PC-9 (cell line): ENCODE measurements at regions not wholly inside any gene's neighbourhood (a gene's known extent, or its start where the extent isn't known, plus 50 kb on each side); places are given as distances from the start of the nearest gene placed in this dataset.
A peak's percentile ranks its signal among the peaks of the same experiment; 100 is the strongest.

ENCODE experiments used
- BruUV-seq: library from RNA; stranded (reverse); fragments of 400-500 nt; replicated peaks from 2 replicates; lab custom pipeline; 2021; lab: Mats Ljungman, UMichigan
- CTCF ChIA-PET: fragments of 300-600 bp; sonication (Branson Sonifier 250); formaldehyde crosslinking; loops from one replicate; lab custom pipeline; 2022; ENCODE audit warnings: antibody characterized with exemption; lab: Charles Lee
- POLR2A ChIA-PET: fragments of 300-600 bp; sonication (Branson Sonifier 250); formaldehyde crosslinking; loops from one replicate; lab custom pipeline; 2022; ENCODE audit warnings: antibody characterized with exemption; ENCODE audit not compliant: unreplicated experiment; lab: Charles Lee
- DNase-seq, 2 experiments: peaks; one replicate each; pipeline versions ENCODE4 v3.0.0 to v3.0.0-alpha.2; 2015 to 2022; ENCODE audit warnings: mixed read lengths in 1 of 2
- H2AFZ ChIP-seq: fragments of 200-600 bp; sonication (generic); 2 replicates; pipeline ENCODE4 v1.8.1; 2017; ENCODE audit warnings: antibody characterized with exemption
- H3F3A ChIP-seq: fragments of 200-600 bp; sonication (generic); 2 replicates; pipeline ENCODE4 v1.8.1; 2017; ENCODE audit warnings: antibody characterized with exemption, mild to moderate bottlenecking, low read depth; ENCODE audit not compliant: insufficient read depth
- H3K27ac ChIP-seq: fragments of 200-600 bp; sonication (generic); 2 replicates; pipeline ENCODE4 v1.6.1; 2016; ENCODE audit warnings: mixed run types
- H3K27me3 ChIP-seq: fragments of 200-600 bp; sonication (generic); 2 replicates; pipeline ENCODE4 v1.6.1; 2016; ENCODE audit warnings: low read depth, mixed run types; ENCODE audit not compliant: insufficient read depth
- H3K36me3 ChIP-seq: fragments of 200-600 bp; sonication (generic); 2 replicates; pipeline ENCODE4 v1.6.1; 2016; ENCODE audit warnings: low read depth, mixed run types
- H3K4me1 ChIP-seq: fragments of 200-600 bp; sonication (generic); replicated peaks from 2 replicates; pipeline ENCODE4 v1.6.1; 2016; ENCODE audit warnings: mixed run types; ENCODE audit not compliant: insufficient read depth
- H3K4me2 ChIP-seq: fragments of 200-600 bp; sonication (generic); 2 replicates; pipeline ENCODE4 v1.6.1; 2017; ENCODE audit warnings: mixed run types
- H3K4me3 ChIP-seq: fragments of 200-600 bp; sonication (generic); 2 replicates; pipeline ENCODE4 v1.6.1; 2016; ENCODE audit warnings: mixed run types
- H3K79me2 ChIP-seq: fragments of 200-600 bp; sonication (generic); 2 replicates; pipeline ENCODE4 v1.6.1; 2017; ENCODE audit warnings: low read depth, mixed run types
- H3K9me2 ChIP-seq: fragments of 200-600 bp; sonication (generic); 2 replicates; pipeline ENCODE4 v1.8.1; 2017; ENCODE audit warnings: mild to moderate bottlenecking; ENCODE audit not compliant: insufficient read depth
- H3K9me3 ChIP-seq: fragments of 200-600 bp; sonication (generic); 2 replicates; pipeline ENCODE4 v1.8.1; 2016; ENCODE audit warnings: low read depth; ENCODE audit not compliant: insufficient read depth
- H4K20me1 ChIP-seq: fragments of 200-600 bp; sonication (generic); 2 replicates; pipeline ENCODE4 v1.8.1; 2017; ENCODE audit not compliant: insufficient read depth
- EZH2 ChIP-seq: fragments of 200-600 bp; sonication (generic); IDR thresholded peaks from 2 replicates; pipeline ENCODE4 v1.8.0; 2017; ENCODE audit warnings: antibody characterized with exemption, low read depth
- intact Hi-C: fragments of 100-400 bp; cut with micrococcal nuclease; formaldehyde crosslinking; loops from one replicate; pipeline ENCODE4 v1.10.0; 2022; ENCODE audit not compliant: unreplicated experiment
- TF ChIP-seq, protein P1 (sequence below): fragments of 200-600 bp; sonication (generic); conservative IDR thresholded peaks from 2 replicates; pipeline ENCODE4 v1.6.1; 2017; ENCODE audit warnings: mixed run types, antibody characterized with exemption, mild to moderate bottlenecking, moderate library complexity

DNA sequence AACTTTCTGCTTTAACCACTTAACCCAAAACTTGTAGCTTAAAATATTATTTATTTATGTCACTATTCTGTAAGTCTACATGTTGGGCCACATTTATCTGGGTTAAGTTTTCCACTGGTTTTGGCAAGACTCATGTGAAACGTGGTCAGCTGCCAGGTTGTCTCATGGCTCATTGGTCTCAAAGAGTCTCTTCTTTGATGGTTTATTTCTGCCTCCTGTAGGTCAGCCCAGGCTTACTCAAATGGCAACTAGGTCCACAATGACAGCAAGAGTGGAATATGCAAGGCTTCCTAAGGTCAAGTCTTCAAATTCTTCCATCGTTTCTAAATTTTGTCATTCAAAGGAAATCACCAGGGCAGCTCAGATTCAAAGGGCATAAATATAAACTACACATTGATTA, 828.7 kb downstream of the PCDH7 start:
- Histone ChIP-seq H3K4me1 (no peaks in the 10 kb centered on the region), H3K79me2 (no peaks in the 10 kb centered on the region), H3F3A (no peaks in the 10 kb centered on the region), H2AFZ (peak overlapping the region; percentile 31; the same call in 1 of the 2 replicates), H3K4me3 (no peak overlapping the region), H3K9me3 (no peaks in the 10 kb centered on the region), H3K27ac (no peak overlapping the region), H3K9me2 (no peaks in the 10 kb centered on the region), H3K4me2 (no peak overlapping the region), H3K36me3 (no peaks in the 10 kb centered on the region), H4K20me1 (no peaks in the 10 kb centered on the region), H3K27me3 (no peaks in the 10 kb centered on the region)
- no peak for DNase-seq
- BruUV-seq: no TSS peak
- TF ChIP-seq, protein P1, sequence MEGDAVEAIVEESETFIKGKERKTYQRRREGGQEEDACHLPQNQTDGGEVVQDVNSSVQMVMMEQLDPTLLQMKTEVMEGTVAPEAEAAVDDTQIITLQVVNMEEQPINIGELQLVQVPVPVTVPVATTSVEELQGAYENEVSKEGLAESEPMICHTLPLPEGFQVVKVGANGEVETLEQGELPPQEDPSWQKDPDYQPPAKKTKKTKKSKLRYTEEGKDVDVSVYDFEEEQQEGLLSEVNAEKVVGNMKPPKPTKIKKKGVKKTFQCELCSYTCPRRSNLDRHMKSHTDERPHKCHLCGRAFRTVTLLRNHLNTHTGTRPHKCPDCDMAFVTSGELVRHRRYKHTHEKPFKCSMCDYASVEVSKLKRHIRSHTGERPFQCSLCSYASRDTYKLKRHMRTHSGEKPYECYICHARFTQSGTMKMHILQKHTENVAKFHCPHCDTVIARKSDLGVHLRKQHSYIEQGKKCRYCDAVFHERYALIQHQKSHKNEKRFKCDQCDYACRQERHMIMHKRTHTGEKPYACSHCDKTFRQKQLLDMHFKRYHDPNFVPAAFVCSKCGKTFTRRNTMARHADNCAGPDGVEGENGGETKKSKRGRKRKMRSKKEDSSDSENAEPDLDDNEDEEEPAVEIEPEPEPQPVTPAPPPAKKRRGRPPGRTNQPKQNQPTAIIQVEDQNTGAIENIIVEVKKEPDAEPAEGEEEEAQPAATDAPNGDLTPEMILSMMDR: no peak
- no peak for TF ChIP-seq EZH2
- ChIA-PET POLR2A (no interaction called here), CTCF (no interaction called here)
- intact Hi-C loops: no loop called here

DNA sequence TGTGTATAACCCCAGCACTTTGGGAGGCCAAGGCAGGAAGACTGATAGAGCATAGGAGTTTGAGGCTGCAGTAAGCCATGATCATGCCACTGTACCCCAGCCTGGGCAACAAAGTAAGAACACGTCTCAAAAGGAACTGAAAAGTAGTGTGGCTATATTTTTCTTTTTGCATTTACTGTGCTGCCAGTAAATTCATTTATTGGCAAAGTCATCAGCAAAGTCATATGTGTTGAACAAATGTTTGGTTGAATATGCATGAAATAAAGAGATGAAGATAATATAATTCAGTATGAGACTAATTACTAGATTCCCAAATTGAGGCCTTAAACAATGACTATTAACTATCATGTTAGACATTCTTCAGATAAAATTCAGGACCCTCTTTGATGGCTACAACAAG, 829.1 kb downstream of the PCDH7 start:
- no peak for DNase-seq
- Histone ChIP-seq H3K9me2 (no peaks in the 10 kb centered on the region), H3K4me3 (no peak overlapping the region), H3K9me3 (no peaks in the 10 kb centered on the region), H3K4me1 (no peaks in the 10 kb centered on the region), H2AFZ (no peak overlapping the region), H3K27ac (no peak overlapping the region), H3K27me3 (no peaks in the 10 kb centered on the region), H3F3A (no peaks in the 10 kb centered on the region), H3K36me3 (no peaks in the 10 kb centered on the region), H3K4me2 (no peak overlapping the region), H4K20me1 (no peaks in the 10 kb centered on the region), H3K79me2 (no peaks in the 10 kb centered on the region)
- ChIA-PET POLR2A (no interaction called here), CTCF (no interaction called here)
- no peak for TF ChIP-seq EZH2
- TF ChIP-seq, protein P1: no peak
- BruUV-seq: no TSS peak
- intact Hi-C loops: no loop called here

DNA sequence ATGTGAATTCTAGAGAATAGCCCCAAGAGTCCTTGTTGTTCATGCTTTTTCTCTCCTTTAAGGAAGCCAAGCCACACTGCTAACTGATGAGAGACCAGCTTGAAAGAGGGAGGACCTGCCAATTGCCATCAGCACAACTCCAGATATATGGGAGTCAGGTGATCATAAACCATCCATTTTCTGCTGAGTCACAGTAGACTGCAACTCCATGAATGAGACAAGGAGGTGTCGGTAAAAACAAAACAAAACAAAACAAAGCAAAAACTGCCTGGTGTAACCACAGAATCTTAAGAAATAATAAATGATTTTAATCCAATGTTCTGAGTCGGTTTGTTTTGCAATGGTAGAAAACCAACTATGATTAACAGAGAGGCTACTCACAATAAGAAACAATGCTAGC, 837.3 kb downstream of the PCDH7 start:
- Histone ChIP-seq H3K4me3 (no peak overlapping the region), H3K9me3 (no peaks in the 10 kb centered on the region; the same call in 1 of the 2 replicates), H2AFZ (peak overlapping the region; percentile 61; the same call in 1 of the 2 replicates), H3K36me3 (no peaks in the 10 kb centered on the region), H3K4me1 (no peaks in the 10 kb centered on the region; the same call in 1 of the 2 replicates), H3K27ac (no peak overlapping the region), H3K27me3 (no peaks in the 10 kb centered on the region), H4K20me1 (no peaks in the 10 kb centered on the region), H3K79me2 (no peaks in the 10 kb centered on the region), H3K9me2 (no peaks in the 10 kb centered on the region), H3K4me2 (no peak overlapping the region), H3F3A (no peaks in the 10 kb centered on the region)
- ChIA-PET CTCF (no interaction called here), POLR2A (no interaction called here)
- no peak for TF ChIP-seq EZH2
- TF ChIP-seq, protein P1: no peak
- no peak for DNase-seq
- intact Hi-C loops: no loop called here
- BruUV-seq: no TSS peak
